ENCODE measurements at regions not wholly inside any gene's neighbourhood (a gene's known extent, or its start where the extent isn't known, plus 50 kb on each side); places are given as distances from the start of the nearest gene placed in this dataset.

GRCh38 chrX:42697544-42697943 lies 80.4 kb downstream of the PPP1R2C start:
- Histone ChIP-seq H3K4me3 (ENCODE audit: insufficient read depth, low read length) (no peak overlapping the region), H3K36me3 (ENCODE audit: insufficient read depth, low read length) (no peaks in the 10 kb centered on the region), H3K27me3 (ENCODE audit: insufficient read depth, low read length) (peaks cover 7% of the 10 kb centered on the region), H3K4me2 (ENCODE audit: insufficient read depth, low read length) (no peak overlapping the region), H3K9me3 (ENCODE audit: low read depth, low read length) (no peaks in the 10 kb centered on the region), H4K20me1 (ENCODE audit: insufficient read depth, low read length) (no peaks in the 10 kb centered on the region), H3K4me1 (ENCODE audit: insufficient read depth, low read length) (no peaks in the 10 kb centered on the region), H2AFZ (ENCODE audit: low read length) (no peak overlapping the region), H3K27ac (ENCODE audit: low read depth, low read length) (no peak overlapping the region), H3K79me2 (ENCODE audit: insufficient read depth, low read length) (no peaks in the 10 kb centered on the region)
- no peak for TF ChIP-seq CTCF (IDR thresholded peaks at IDR 0.05; ENCODE audit: extremely low read depth, low read depth, low read length)
- DNase-seq (ENCODE audit: insufficient read length, low spot score, missing footprints) = no peak

GRCh38 chrX:42696536-42697124 lies 81.3 kb downstream of the PPP1R2C start:
- Histone ChIP-seq H4K20me1 (ENCODE audit: insufficient read depth, low read length) (no peaks in the 10 kb centered on the region), H3K9me3 (ENCODE audit: low read depth, low read length) (no peaks in the 10 kb centered on the region), H3K4me1 (ENCODE audit: insufficient read depth, low read length) (no peaks in the 10 kb centered on the region), H2AFZ (ENCODE audit: low read length) (no peak overlapping the region), H3K27me3 (ENCODE audit: insufficient read depth, low read length) (peaks cover 7% of the 10 kb centered on the region), H3K27ac (ENCODE audit: low read depth, low read length) (no peak overlapping the region), H3K36me3 (ENCODE audit: insufficient read depth, low read length) (no peaks in the 10 kb centered on the region), H3K4me2 (ENCODE audit: insufficient read depth, low read length) (no peak overlapping the region), H3K79me2 (ENCODE audit: insufficient read depth, low read length) (no peaks in the 10 kb centered on the region), H3K4me3 (ENCODE audit: insufficient read depth, low read length) (no peak overlapping the region)
- DNase-seq (ENCODE audit: insufficient read length, low spot score, missing footprints) = no peak
- TF ChIP-seq CTCF (IDR thresholded peaks at IDR 0.05; ENCODE audit: extremely low read depth, low read depth, low read length) = no peak

- H3K36me3 ChIP-seq (ENCODE audit: insufficient read depth, low read length) = no peaks in the 10 kb centered on the region
- no peaks in the 10 kb centered on the region for H4K20me1 ChIP-seq (ENCODE audit: insufficient read depth, low read length)
- H3K4me3 ChIP-seq (ENCODE audit: insufficient read depth, low read length) = no peak overlapping the region
- H3K9me3 ChIP-seq (ENCODE audit: low read depth, low read length) = no peaks in the 10 kb centered on the region
- H3K4me2 ChIP-seq (ENCODE audit: insufficient read depth, low read length) = no peak overlapping the region
- peaks cover 5% of the 10 kb centered on the region for H3K27me3 ChIP-seq (ENCODE audit: insufficient read depth, low read length)
- no peak for DNase-seq (ENCODE audit: insufficient read length, low spot score, missing footprints)
- no peak overlapping the region for H2AFZ ChIP-seq (ENCODE audit: low read length)
- no peaks in the 10 kb centered on the region for H3K4me1 ChIP-seq (ENCODE audit: insufficient read depth, low read length)
- no peak overlapping the region for H3K27ac ChIP-seq (ENCODE audit: low read depth, low read length)
- no peaks in the 10 kb centered on the region for H3K79me2 ChIP-seq (ENCODE audit: insufficient read depth, low read length)
- no peak for TF ChIP-seq CTCF (IDR thresholded peaks at IDR 0.05; ENCODE audit: extremely low read depth, low read depth, low read length)
Observed at GRCh38 chrX:42695800-42696358, 82.1 kb downstream of the PPP1R2C start.

GRCh38 chrX:42694260-42694815 lies 83.6 kb downstream of the PPP1R2C start:
- H3K27me3 ChIP-seq (ENCODE audit: insufficient read depth, low read length) = peaks cover 5% of the 10 kb centered on the region
- no peaks in the 10 kb centered on the region for H3K4me1 ChIP-seq (ENCODE audit: insufficient read depth, low read length)
- no peaks in the 10 kb centered on the region for H3K79me2 ChIP-seq (ENCODE audit: insufficient read depth, low read length)
- no peaks in the 10 kb centered on the region for H3K9me3 ChIP-seq (ENCODE audit: low read depth, low read length)
- H3K4me3 ChIP-seq (ENCODE audit: insufficient read depth, low read length) = no peak overlapping the region
- no peak overlapping the region for H3K4me2 ChIP-seq (ENCODE audit: insufficient read depth, low read length)
- TF ChIP-seq CTCF (IDR thresholded peaks at IDR 0.05; ENCODE audit: extremely low read depth, low read depth, low read length) = no peak
- no peak for DNase-seq (ENCODE audit: insufficient read length, low spot score, missing footprints)
- no peak overlapping the region for H3K27ac ChIP-seq (ENCODE audit: low read depth, low read length)
- no peak overlapping the region for H2AFZ ChIP-seq (ENCODE audit: low read length)
- no peaks in the 10 kb centered on the region for H4K20me1 ChIP-seq (ENCODE audit: insufficient read depth, low read length)
- no peaks in the 10 kb centered on the region for H3K36me3 ChIP-seq (ENCODE audit: insufficient read depth, low read length)

All from osteoblast (primary cell).